ENCODE measurements at regions not wholly inside any gene's neighbourhood (a gene's known extent, or its start where the extent isn't known, plus 50 kb on each side); places are given as distances from the start of the nearest gene placed in this dataset.

GRCh38 chr18:65459741-65460140, 291.1 kb upstream of the CDH7 start:
- Histone ChIP-seq H3K4me1 (no peaks in the 10 kb centered on the region), H3K36me3 (no peaks in the 10 kb centered on the region), H3K9me3 (no peaks in the 10 kb centered on the region), H3K27me3 (no peaks in the 10 kb centered on the region), H3K27ac (no peak overlapping the region), H3K4me3 (no peak overlapping the region)
- intact Hi-C loops (cut with DNase I): no loop called here
- TF ChIP-seq POLR2A (IDR thresholded peaks at IDR 0.05): no peak
- TF ChIP-seq POLR2AphosphoS5 (IDR thresholded peaks at IDR 0.05; ENCODE audit: insufficient read depth in 1 of 2, low read depth in 1 of 2): no peak
- TF ChIP-seq, protein P1, sequence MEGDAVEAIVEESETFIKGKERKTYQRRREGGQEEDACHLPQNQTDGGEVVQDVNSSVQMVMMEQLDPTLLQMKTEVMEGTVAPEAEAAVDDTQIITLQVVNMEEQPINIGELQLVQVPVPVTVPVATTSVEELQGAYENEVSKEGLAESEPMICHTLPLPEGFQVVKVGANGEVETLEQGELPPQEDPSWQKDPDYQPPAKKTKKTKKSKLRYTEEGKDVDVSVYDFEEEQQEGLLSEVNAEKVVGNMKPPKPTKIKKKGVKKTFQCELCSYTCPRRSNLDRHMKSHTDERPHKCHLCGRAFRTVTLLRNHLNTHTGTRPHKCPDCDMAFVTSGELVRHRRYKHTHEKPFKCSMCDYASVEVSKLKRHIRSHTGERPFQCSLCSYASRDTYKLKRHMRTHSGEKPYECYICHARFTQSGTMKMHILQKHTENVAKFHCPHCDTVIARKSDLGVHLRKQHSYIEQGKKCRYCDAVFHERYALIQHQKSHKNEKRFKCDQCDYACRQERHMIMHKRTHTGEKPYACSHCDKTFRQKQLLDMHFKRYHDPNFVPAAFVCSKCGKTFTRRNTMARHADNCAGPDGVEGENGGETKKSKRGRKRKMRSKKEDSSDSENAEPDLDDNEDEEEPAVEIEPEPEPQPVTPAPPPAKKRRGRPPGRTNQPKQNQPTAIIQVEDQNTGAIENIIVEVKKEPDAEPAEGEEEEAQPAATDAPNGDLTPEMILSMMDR (IDR thresholded peaks at IDR 0.05): no peak
- no peak for DNase-seq (ENCODE audit: extremely low spot score in 2 of 2)

DNA sequence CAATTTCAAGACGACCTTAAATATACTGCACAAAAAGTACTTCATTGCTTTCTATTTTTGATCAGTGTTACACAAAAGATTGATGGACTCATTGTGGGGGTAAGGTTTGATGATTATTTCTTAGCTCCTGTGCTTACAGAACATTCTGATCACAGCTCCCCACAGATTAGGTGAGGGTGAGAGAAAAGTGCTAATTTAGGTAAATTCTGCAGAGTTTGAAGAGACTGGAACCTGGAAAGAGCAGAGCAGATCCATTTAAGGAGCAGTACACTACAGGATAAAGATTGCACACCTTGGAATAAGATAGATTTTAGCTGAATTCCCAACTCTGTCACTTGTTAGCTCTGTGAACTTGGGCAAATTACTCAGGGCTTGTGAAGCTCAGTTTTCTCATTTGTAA, 291.9 kb upstream of the CDH7 start:
- TF ChIP-seq POLR2AphosphoS5 (IDR thresholded peaks at IDR 0.05; ENCODE audit: insufficient read depth in 1 of 2, low read depth in 1 of 2) (no peak), POLR2A (IDR thresholded peaks at IDR 0.05) (no peak)
- TF ChIP-seq, protein P1 (IDR thresholded peaks at IDR 0.05): no peak
- H3K36me3 ChIP-seq: no peaks in the 10 kb centered on the region
- H3K4me3 ChIP-seq: no peak overlapping the region
- intact Hi-C loops (cut with DNase I): no loop called here
- DNase-seq (ENCODE audit: extremely low spot score in 2 of 2): no peak
- H3K9me3 ChIP-seq: no peaks in the 10 kb centered on the region
- H3K4me1 ChIP-seq: no peaks in the 10 kb centered on the region
- H3K27me3 ChIP-seq: no peaks in the 10 kb centered on the region
- no peak overlapping the region for H3K27ac ChIP-seq

DNA sequence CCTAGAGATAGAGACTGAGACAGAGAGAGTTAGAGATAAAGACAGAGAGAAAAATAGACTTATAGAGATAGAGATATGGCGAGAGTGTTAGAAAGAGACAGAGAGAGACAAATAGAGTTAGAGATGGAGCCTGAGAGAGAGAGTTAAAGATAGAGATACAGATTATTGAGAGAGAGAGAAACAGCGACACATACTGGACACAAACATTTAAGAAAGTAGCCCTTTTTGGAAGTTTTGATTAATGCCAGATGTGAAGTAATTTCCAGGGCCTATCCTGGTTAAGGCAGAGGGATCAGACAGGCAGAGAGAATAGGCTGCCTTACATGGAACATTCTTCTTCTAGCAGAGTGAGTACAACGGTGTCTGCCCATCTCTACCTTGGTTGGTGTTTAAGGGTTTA, 311.6 kb upstream of the CDH7 start:
- intact Hi-C loops (cut with DNase I): no loop called here
- Histone ChIP-seq H3K27me3 (no peaks in the 10 kb centered on the region), H3K27ac (no peak overlapping the region), H3K36me3 (no peaks in the 10 kb centered on the region), H3K4me3 (no peak overlapping the region), H3K9me3 (no peaks in the 10 kb centered on the region), H3K4me1 (no peaks in the 10 kb centered on the region)
- DNase-seq (ENCODE audit: extremely low spot score in 2 of 2): no peak
- TF ChIP-seq POLR2A (IDR thresholded peaks at IDR 0.05) (no peak), POLR2AphosphoS5 (IDR thresholded peaks at IDR 0.05; ENCODE audit: insufficient read depth in 1 of 2, low read depth in 1 of 2) (no peak)
- TF ChIP-seq, protein P1 (IDR thresholded peaks at IDR 0.05): no peak

GRCh38 chr18:65436430-65436829, 314.4 kb upstream of the CDH7 start:
- Histone ChIP-seq H3K4me1 (no peaks in the 10 kb centered on the region), H3K36me3 (no peaks in the 10 kb centered on the region), H3K27me3 (no peaks in the 10 kb centered on the region), H3K27ac (no peak overlapping the region), H3K9me3 (no peaks in the 10 kb centered on the region), H3K4me3 (no peak overlapping the region)
- no peak for DNase-seq (ENCODE audit: extremely low spot score in 2 of 2)
- intact Hi-C loops (cut with DNase I): no loop called here
- no peak for TF ChIP-seq POLR2AphosphoS5 (IDR thresholded peaks at IDR 0.05; ENCODE audit: insufficient read depth in 1 of 2, low read depth in 1 of 2)
- TF ChIP-seq, protein P1 (IDR thresholded peaks at IDR 0.05): no peak
- TF ChIP-seq POLR2A (IDR thresholded peaks at IDR 0.05): no peak

DNA sequence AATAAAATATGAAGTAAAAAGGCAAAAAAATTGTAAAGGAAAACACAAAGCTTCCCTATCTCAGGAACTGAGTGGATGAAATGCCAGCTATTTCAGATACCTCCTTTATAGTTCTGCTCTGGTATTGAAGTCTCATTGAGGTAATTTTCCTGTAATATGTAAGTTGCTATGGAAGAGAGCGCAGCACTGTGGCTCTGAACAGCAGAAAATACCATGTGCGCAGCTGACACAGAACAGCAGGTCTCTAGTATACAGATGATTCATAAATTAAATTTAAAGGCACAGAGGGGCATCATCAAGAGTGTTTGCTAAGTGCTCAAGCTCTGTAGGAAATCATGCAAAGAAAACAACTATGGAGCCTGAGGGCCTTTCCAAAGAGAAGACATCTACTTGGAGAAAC, 315.3 kb upstream of the CDH7 start:
- intact Hi-C loops (cut with DNase I): no loop called here
- DNase-seq (ENCODE audit: extremely low spot score in 2 of 2): no peak
- H3K27ac ChIP-seq: no peak overlapping the region
- no peaks in the 10 kb centered on the region for H3K4me1 ChIP-seq
- no peaks in the 10 kb centered on the region for H3K36me3 ChIP-seq
- H3K9me3 ChIP-seq: no peaks in the 10 kb centered on the region
- no peaks in the 10 kb centered on the region for H3K27me3 ChIP-seq
- TF ChIP-seq POLR2A (IDR thresholded peaks at IDR 0.05) (no peak), POLR2AphosphoS5 (IDR thresholded peaks at IDR 0.05; ENCODE audit: insufficient read depth in 1 of 2, low read depth in 1 of 2) (no peak)
- TF ChIP-seq, protein P1 (IDR thresholded peaks at IDR 0.05): no peak
- H3K4me3 ChIP-seq: no peak overlapping the region
